ENCODE measurements at regions not wholly inside any gene's neighbourhood (a gene's known extent, or its start where the extent isn't known, plus 50 kb on each side); places are given as distances from the start of the nearest gene placed in this dataset.

- TF ChIP-seq POLR2A (IDR thresholded peaks at IDR 0.05; ENCODE audit: low read length), result no peak
- TF ChIP-seq GATA1 (IDR thresholded peaks at IDR 0.05; ENCODE audit: low read depth, low read length), result no peak
These were observed 283.1 kb downstream of the TDRD3 start for GRCh38 chr13:60679928-60680694.
